Endothelial cell of umbilical vein (primary cell): ENCODE measurements at regions not wholly inside any gene's neighbourhood (a gene's known extent, or its start where the extent isn't known, plus 50 kb on each side); places are given as distances from the start of the nearest gene placed in this dataset.
"Not testable (repeated sequence)": the region's sequence is repeated elsewhere in the genome, so short reads cannot be mapped to it uniquely, and the experiment has no call there.

ENCODE experiments used
- BruUV-seq: library from RNA; stranded (reverse); fragments of 400-500 nt; replicated peaks from 2 replicates; lab custom pipeline; 2021; lab: Mats Ljungman, UMichigan
- CTCF ChIA-PET: fragments of 300-600, 350-600 bp; sonication (Branson Sonifier 250); formaldehyde crosslinking; loops from one replicate; lab custom pipeline; 2021; ENCODE audit warnings: antibody characterized with exemption, inconsistent platforms; lab: Charles Lee
- POLR2A ChIA-PET: fragments of 300-600, 350-600 bp; sonication (Branson Sonifier 250); formaldehyde crosslinking; loops from one replicate; lab custom pipeline; 2021; ENCODE audit warnings: antibody characterized with exemption, inconsistent platforms; lab: Charles Lee
- DNase-seq: peaks from one replicate; pipeline ENCODE4 v3.0.0-alpha.2; 2011; ENCODE audit warnings: low read depth, low spot score
- FAIRE-seq: peaks from 2 replicates; lab custom pipeline; 2011; peaks lifted over from hg19 to GRCh38; lab: Jason Lieb, UNC
- H2AFZ ChIP-seq: 2 replicates; pipeline ENCODE4 v1.6.0; 2012; ENCODE audit warnings: low read depth, low read length, control low read depth, inconsistent platforms
- H3K27ac ChIP-seq: 2 replicates; pipeline ENCODE4 v1.5.1; 2011; ENCODE audit warnings: low read depth, mild to moderate bottlenecking, control low read depth, low read length, moderate library complexity; ENCODE audit not compliant: insufficient read depth
- H3K27me3 ChIP-seq, 2 experiments: 2 replicates each; pipeline versions ENCODE4 v1.6.0 to v1.6.1; 2011; ENCODE audit warnings: low read length in 2 of 2, mixed read lengths in 1 of 2; ENCODE audit not compliant: control insufficient read depth in 2 of 2, insufficient read depth in 2 of 2
- H3K36me3 ChIP-seq, 2 experiments: 2 replicates in 1 of 2; 3 replicates in 1 of 2; pipeline ENCODE4 v1.5.1; 2011; ENCODE audit warnings: low read length in 2 of 2, mild to moderate bottlenecking in 1 of 2, moderate library complexity in 1 of 2; ENCODE audit not compliant: control insufficient read depth in 2 of 2, insufficient read depth in 2 of 2; ENCODE audit errors: extremely low read depth in 1 of 2
- H3K4me1 ChIP-seq: 3 replicates; pipeline ENCODE4 v1.5.1; 2011; ENCODE audit warnings: mild to moderate bottlenecking, low read length; ENCODE audit not compliant: control insufficient read depth, insufficient read depth; ENCODE audit errors: extremely low read depth
- H3K4me2 ChIP-seq: 2 replicates; pipeline ENCODE4 v1.6.1; 2011; ENCODE audit warnings: low read length, control low read depth, mixed read lengths; ENCODE audit not compliant: insufficient read depth
- H3K4me3 ChIP-seq, 3 experiments: fragments of 200-600 bp in 1 of 3; sonication (generic), shearing (Covaris generic) in 1 of 3; replicated peaks in 1 of 3; 2 replicates each; pipeline ENCODE4 v1.5.1; 2011 to 2016; ENCODE audit warnings: control low read depth in 3 of 3, low read length in 3 of 3, mild to moderate bottlenecking in 2 of 3, inconsistent platforms in 1 of 3, low read depth in 1 of 3, moderate library complexity in 1 of 3; ENCODE audit not compliant: insufficient read depth in 1 of 3
- H3K79me2 ChIP-seq: 2 replicates; pipeline ENCODE4 v1.6.0; 2012; ENCODE audit warnings: low read length, inconsistent platforms; ENCODE audit not compliant: control insufficient read depth, insufficient read depth
- H3K9ac ChIP-seq: replicated peaks from 2 replicates; pipeline ENCODE3; 2011; ENCODE audit warnings: low read length, control low read depth; ENCODE audit not compliant: insufficient read depth; ENCODE audit errors: extremely low read depth
- H3K9me1 ChIP-seq: replicated peaks from 3 replicates; pipeline ENCODE4 v1.6.0; 2011; ENCODE audit warnings: mild to moderate bottlenecking, low read length; ENCODE audit not compliant: control insufficient read depth, insufficient read depth; ENCODE audit errors: extremely low read depth
- H3K9me3 ChIP-seq: replicated peaks from 2 replicates; pipeline ENCODE4 v1.5.1; 2012; ENCODE audit warnings: low read length, inconsistent platforms; ENCODE audit not compliant: control insufficient read depth, insufficient read depth
- H4K20me1 ChIP-seq: replicated peaks from 2 replicates; pipeline ENCODE3; 2011; ENCODE audit warnings: mild to moderate bottlenecking, low read length; ENCODE audit not compliant: control insufficient read depth, insufficient read depth; ENCODE audit errors: extremely low read depth
- dilution Hi-C: fragments of 300-500 bp; cut with MboI; formaldehyde crosslinking; loops from one replicate; pipeline ENCODE4 v1.15.0; 2019; ENCODE audit warnings: low sequenced_read_pairs; ENCODE audit not compliant: extremely low pct_ligation_motif_present
- intact Hi-C: fragments of 100-400 bp; cut with micrococcal nuclease; formaldehyde crosslinking; loops from one replicate; pipeline ENCODE4 v1.10.0; 2022

- H3K4me1 ChIP-seq, H2AFZ ChIP-seq, H3K9ac ChIP-seq, H3K9me3 ChIP-seq, H3K4me2 ChIP-seq, H4K20me1 ChIP-seq, H3K4me3 ChIP-seq, H3K27me3 ChIP-seq, H3K9me1 ChIP-seq, CTCF ChIA-PET, H3K36me3 ChIP-seq, dilution Hi-C loops, H3K79me2 ChIP-seq, BruUV-seq, DNase-seq, FAIRE-seq, intact Hi-C loops, H3K27ac ChIP-seq, POLR2A ChIA-PET: not testable (repeated sequence)
These were observed 91.4 kb upstream of the FAM90A26 start for GRCh38 chr4:9078796-9079195.

GRCh38 chr4:9076974-9077373 is 93.2 kb upstream of the FAM90A26 start:
- H2AFZ ChIP-seq, H3K4me1 ChIP-seq, FAIRE-seq, H3K9me3 ChIP-seq, H3K9me1 ChIP-seq, dilution Hi-C loops, BruUV-seq, H4K20me1 ChIP-seq, intact Hi-C loops, H3K9ac ChIP-seq, POLR2A ChIA-PET, H3K79me2 ChIP-seq, H3K27me3 ChIP-seq, CTCF ChIA-PET, H3K4me3 ChIP-seq, DNase-seq, H3K27ac ChIP-seq, H3K36me3 ChIP-seq, H3K4me2 ChIP-seq: not testable (repeated sequence)

GRCh38 chr4:9076486-9076885 is 93.7 kb upstream of the FAM90A26 start:
- intact Hi-C loops, H3K36me3 ChIP-seq, FAIRE-seq, CTCF ChIA-PET, H3K4me2 ChIP-seq, H4K20me1 ChIP-seq, DNase-seq, H3K9me3 ChIP-seq, H3K79me2 ChIP-seq, POLR2A ChIA-PET, H3K9me1 ChIP-seq, H3K4me3 ChIP-seq, BruUV-seq, H3K27ac ChIP-seq, dilution Hi-C loops, H3K4me1 ChIP-seq, H3K27me3 ChIP-seq, H3K9ac ChIP-seq, H2AFZ ChIP-seq: not testable (repeated sequence)

- BruUV-seq, H3K79me2 ChIP-seq, H3K36me3 ChIP-seq, H3K9me1 ChIP-seq, H2AFZ ChIP-seq, H3K27me3 ChIP-seq, dilution Hi-C loops, H3K9me3 ChIP-seq, H3K27ac ChIP-seq, H3K4me3 ChIP-seq, CTCF ChIA-PET, H3K9ac ChIP-seq, DNase-seq, H4K20me1 ChIP-seq, intact Hi-C loops, FAIRE-seq, H3K4me1 ChIP-seq, H3K4me2 ChIP-seq, POLR2A ChIA-PET: not testable (repeated sequence)
These were observed 96.8 kb upstream of the FAM90A26 start for GRCh38 chr4:9073371-9073770.
